Upper lobe of right lung (tissue), 1 donor: ENCODE measurements at regions not wholly inside any gene's neighbourhood (a gene's known extent, or its start where the extent isn't known, plus 50 kb on each side); places are given as distances from the start of the nearest gene placed in this dataset.

Experiments used
- ATAC-seq: fragments of 200-7000 bp; cut with Tn5 transposase; one replicate; pipeline ENCODE4 v1.9.1; 2020; ENCODE audit warnings: mild to moderate bottlenecking, moderate library complexity
- DNase-seq: peaks from one replicate; pipeline ENCODE4 v3.0.0-alpha.2; 2020
- H3K27ac ChIP-seq: fragments of 200-600 bp; one replicate; pipeline ENCODE4 v1.8.0; 2022
- H3K27me3 ChIP-seq: fragments of 200-600 bp; one replicate; pipeline ENCODE4 v1.8.0; 2022; ENCODE audit warnings: mild to moderate bottlenecking
- H3K36me3 ChIP-seq: fragments of 200-600 bp; one replicate; pipeline ENCODE4 v1.8.0; 2022
- H3K4me1 ChIP-seq: fragments of 200-600 bp; one replicate; pipeline ENCODE4 v1.8.0; 2022
- H3K4me3 ChIP-seq: fragments of 200-600 bp; one replicate; pipeline ENCODE4 v1.8.0; 2022; ENCODE audit warnings: mild to moderate bottlenecking
- H3K9me3 ChIP-seq: fragments of 200-600 bp; one replicate; pipeline ENCODE4 v1.8.0; 2022
- CTCF ChIP-seq: fragments of 200-600 bp; IDR thresholded peaks from one replicate; pipeline ENCODE4 v1.8.0; 2022; ENCODE audit warnings: antibody characterized with exemption
- intact Hi-C: fragments of 100-400 bp; cut with DNase I; formaldehyde crosslinking; loops from one replicate; pipeline ENCODE4 v1.11.0; 2022
- donor health status: DM: no; HTN: yes; CAD: no; lungs with severe emphysema.

GRCh38 chr9:38158628-38159027, 89.6 kb upstream of the SHB start:
- intact Hi-C loops, result no loop called here
- ATAC-seq, result no peak

GRCh38 chr9:38157711-38158110, 88.7 kb upstream of the SHB start:
- ATAC-seq, result no peak
- no peak for DNase-seq
- Histone ChIP-seq H3K9me3 (no peaks in the 10 kb centered on the region), H3K4me3 (no peak overlapping the region), H3K27me3 (no peaks in the 10 kb centered on the region), H3K36me3 (no peaks in the 10 kb centered on the region), H3K27ac (no peak overlapping the region), H3K4me1 (no peaks in the 10 kb centered on the region)
- no peak for TF ChIP-seq CTCF
- intact Hi-C loops, result no loop called here

More at GRCh38 chr9:38158628-38159027, 89.6 kb upstream of the SHB start:
- Histone ChIP-seq H3K27ac (no peak overlapping the region), H3K36me3 (no peaks in the 10 kb centered on the region), H3K9me3 (no peaks in the 10 kb centered on the region), H3K4me1 (no peaks in the 10 kb centered on the region), H3K4me3 (no peak overlapping the region), H3K27me3 (no peaks in the 10 kb centered on the region)
- TF ChIP-seq CTCF, result no peak
- DNase-seq, result no peak

- ATAC-seq (peak; percentile 10), DNase-seq (no peak)
- Histone ChIP-seq H3K27ac (no peak overlapping the region), H3K27me3 (no peaks in the 10 kb centered on the region), H3K4me1 (no peaks in the 10 kb centered on the region), H3K4me3 (no peak overlapping the region), H3K36me3 (no peaks in the 10 kb centered on the region), H3K9me3 (no peaks in the 10 kb centered on the region)
- TF ChIP-seq CTCF, result no peak
- intact Hi-C loops, result no loop called here
These were observed 85.7 kb upstream of the SHB start for GRCh38 chr9:38154501-38155421.

GRCh38 chr9:38153910-38154291, 84.9 kb upstream of the SHB start:
- no peaks in the 10 kb centered on the region for H3K27me3 ChIP-seq
- DNase-seq (no peak), ATAC-seq (no peak)
- no peaks in the 10 kb centered on the region for H3K4me1 ChIP-seq
- H3K27ac ChIP-seq, result no peak overlapping the region
- no peaks in the 10 kb centered on the region for H3K36me3 ChIP-seq
- no peaks in the 10 kb centered on the region for H3K9me3 ChIP-seq
- intact Hi-C loops, result no loop called here
- no peak for TF ChIP-seq CTCF
- no peak overlapping the region for H3K4me3 ChIP-seq

GRCh38 chr9:38153152-38153909, 84.3 kb upstream of the SHB start:
- no peak overlapping the region for H3K27ac ChIP-seq
- no peaks in the 10 kb centered on the region for H3K9me3 ChIP-seq
- ATAC-seq (no peak), DNase-seq (no peak)
- H3K4me1 ChIP-seq, result no peaks in the 10 kb centered on the region
- H3K4me3 ChIP-seq, result no peak overlapping the region
- intact Hi-C loops, result no loop called here
- no peaks in the 10 kb centered on the region for H3K36me3 ChIP-seq
- no peaks in the 10 kb centered on the region for H3K27me3 ChIP-seq
- no peak for TF ChIP-seq CTCF
